Heart left ventricle (tissue), 13 donors: ENCODE measurements at regions not wholly inside any gene's neighbourhood (a gene's known extent, or its start where the extent isn't known, plus 50 kb on each side); places are given as distances from the start of the nearest gene placed in this dataset.

ENCODE experiments used
- CTCF ChIP-seq, 12 donors: fragments of 200-600 bp; sonication (generic) in 4 of 12; IDR thresholded peaks; one replicate each; pipeline versions ENCODE4 v1.5.0 to v1.8.0; 2018 to 2022; ENCODE audit warnings: antibody characterized with exemption in 12 of 12, mild to moderate bottlenecking in 5 of 12
- POLR2A ChIP-seq, 2 donors: fragments of 450-650 bp; IDR thresholded peaks; one replicate each; pipeline ENCODE4 v1.6.1; 2017; ENCODE audit warnings: antibody characterized with exemption in 2 of 2, mild to moderate bottlenecking in 2 of 2, moderate library complexity in 2 of 2
- donor health status: ischemic (EF 13 %, LVEDD 7.1; RV severe dilation, severe dysfunction).
- donor health status: DM: no; HTN: yes; CAD: no.
- donor health status: DM: no; HTN: no; CAD: no.
- donor health status: ischemic (EF 25% LVEDD 6.9; RV normal size, moderate dysfunction).
- donor health status: ischemic (EF 25% LVEDD 5.7; RV mildly dilated, moderate dysfunction).
- donor health status: ischemic (EF 35%, LVEDD 5.7; RV mildly dilated, moderate dysfunction).
- donor health status: nonischemic (EF 11% LVEDD 7.7; RV severe dilation, severe dysfunction).
- donor health status: DM: yes; HTN: yes; CAD: no.
- donor health status: PGD.
- donor health status: ischemic (EF 29% LVEDD 5.4; RV normal size, mild dysfunction).
- donor health status: nonischemic (EF 23%, LVEDD 6.1; RV moderate dilation, normal function).

- TF ChIP-seq CTCF (IDR thresholded peaks at IDR 0.05): no peak
- no peak for TF ChIP-seq POLR2A (IDR thresholded peaks at IDR 0.05)
Observed at GRCh38 chr13:104436555-104436954, 1370.3 kb upstream of the SLC10A2 start.
